GM18507 (cell line): ENCODE measurements at regions not wholly inside any gene's neighbourhood (a gene's known extent, or its start where the extent isn't known, plus 50 kb on each side); places are given as distances from the start of the nearest gene placed in this dataset.
"Not testable (repeated sequence)": the region's sequence is repeated elsewhere in the genome, so short reads cannot be mapped to it uniquely, and the experiment has no call there.

Source experiments
- DNase-seq: peaks from one replicate; pipeline ENCODE4 v3.0.0; 2011; ENCODE audit warnings: low read depth; ENCODE audit not compliant: insufficient read length; ENCODE audit errors: extremely low spot score
- FAIRE-seq: peaks from 2 replicates; lab custom pipeline; 2011; peaks lifted over from hg19 to GRCh38; lab: Jason Lieb, UNC

DNA sequence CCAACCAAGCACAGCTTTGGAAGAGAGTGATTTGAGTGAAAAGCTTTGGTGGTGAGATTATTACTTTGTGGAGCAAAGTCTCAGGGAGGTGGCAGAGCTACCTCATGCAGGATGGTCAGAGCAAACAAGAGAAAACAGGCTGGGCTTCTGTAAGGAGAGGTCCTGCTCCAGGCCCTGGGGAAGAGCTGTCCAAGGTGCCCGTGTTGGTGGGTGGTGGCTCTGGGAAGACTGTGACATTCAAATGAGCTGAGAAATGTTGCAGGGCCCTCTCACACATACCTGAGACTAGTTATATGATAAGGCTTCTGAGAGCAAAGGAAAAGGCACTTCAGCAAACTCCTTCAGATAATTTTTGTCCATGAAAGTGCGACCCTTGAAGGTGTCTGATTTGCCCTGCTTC is 205.5 kb upstream of the SOX21 start:
- DNase-seq = no peak
- no peak for FAIRE-seq

DNA sequence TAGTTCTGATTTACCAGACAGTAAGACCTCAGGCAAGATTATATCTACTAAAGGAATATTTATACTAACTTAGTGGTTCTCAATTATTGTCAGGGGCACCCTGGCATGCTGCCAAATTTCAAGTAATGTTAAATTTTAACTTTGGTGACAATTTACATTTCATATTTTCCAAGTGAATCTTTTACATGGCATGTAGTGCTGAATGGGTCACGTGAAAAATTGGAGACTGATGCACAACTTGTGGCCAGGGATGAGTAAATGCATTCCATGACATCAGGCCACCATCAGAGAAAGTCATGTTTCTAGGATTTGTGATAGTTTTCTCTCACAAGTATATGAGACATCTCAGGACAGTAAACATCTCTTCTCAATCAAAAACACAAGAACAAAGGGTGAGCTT is 202.6 kb upstream of the SOX21 start:
- DNase-seq (no peak), FAIRE-seq (no peak)

DNA sequence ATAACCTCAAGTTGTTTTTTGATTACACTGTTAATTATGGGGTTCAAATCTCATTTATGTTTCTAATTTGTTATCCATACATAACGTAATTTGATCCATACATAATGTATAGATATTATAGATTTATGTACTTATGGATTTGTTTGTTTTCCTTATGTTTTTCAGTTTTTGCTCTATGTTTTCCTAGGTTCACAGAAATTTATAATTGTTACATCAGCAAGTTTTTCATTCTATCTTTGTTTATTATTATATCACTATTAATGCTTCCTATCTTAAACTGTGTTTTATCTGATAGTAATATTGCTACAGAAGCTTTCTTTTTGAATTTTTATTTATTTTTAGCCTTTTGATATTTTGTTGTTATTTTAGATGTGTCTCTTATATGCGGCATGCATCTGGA is 194.3 kb upstream of the SOX21 start:
- DNase-seq (no peak), FAIRE-seq (no peak)

DNA sequence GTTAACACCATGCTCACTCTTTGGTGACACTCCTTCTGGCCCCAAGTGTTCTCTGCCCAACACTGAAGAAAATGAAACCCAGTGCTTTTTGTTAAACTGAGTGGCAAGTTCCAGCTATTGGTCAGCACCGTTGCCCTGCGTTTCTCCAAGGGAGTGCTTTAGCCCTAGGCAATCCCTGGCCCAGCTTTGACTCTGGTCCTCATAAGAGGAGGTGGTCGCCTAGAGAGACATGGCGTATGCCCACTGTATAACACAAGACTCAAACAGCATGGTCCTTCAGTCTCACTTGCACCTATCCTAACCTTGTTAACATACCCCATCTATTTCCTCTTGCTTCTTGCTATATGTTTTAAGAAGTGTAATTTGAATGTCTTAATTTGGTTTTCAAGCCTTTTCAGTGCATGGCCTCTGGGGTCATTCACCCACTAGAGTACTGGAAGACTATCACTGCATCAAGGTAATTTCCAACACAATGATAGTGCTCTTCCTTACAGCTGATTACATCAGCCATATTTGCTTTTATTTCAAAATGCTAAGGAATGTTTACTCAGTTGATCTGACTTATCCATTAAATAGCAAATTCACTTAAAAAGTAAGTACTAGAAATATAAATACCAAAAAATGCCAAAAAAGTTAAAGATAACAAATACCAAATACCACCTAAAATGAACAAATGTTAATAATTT is 190.5 kb upstream of the SOX21 start:
- no peak for FAIRE-seq
- DNase-seq = no peak

DNA sequence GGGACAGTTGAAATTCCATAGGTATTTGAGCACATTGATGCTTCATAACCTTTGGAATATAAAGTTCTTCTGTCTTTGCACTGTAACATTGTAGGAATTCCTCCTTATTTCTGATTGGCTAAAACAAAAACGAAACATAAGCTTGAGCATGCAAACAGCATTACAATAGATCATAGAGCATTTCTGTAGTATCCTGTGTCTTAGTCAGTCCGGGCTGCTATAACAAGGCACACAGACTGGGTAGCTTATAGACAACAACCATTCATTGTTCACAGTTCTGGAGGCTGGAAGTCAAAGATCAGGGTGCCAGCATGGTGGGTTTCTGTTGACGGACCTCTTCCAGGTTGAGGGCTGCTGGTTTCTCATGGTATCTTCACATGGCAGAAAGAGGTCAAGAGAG is 188.7 kb upstream of the SOX21 start:
- FAIRE-seq (no peak), DNase-seq (no peak)

DNA sequence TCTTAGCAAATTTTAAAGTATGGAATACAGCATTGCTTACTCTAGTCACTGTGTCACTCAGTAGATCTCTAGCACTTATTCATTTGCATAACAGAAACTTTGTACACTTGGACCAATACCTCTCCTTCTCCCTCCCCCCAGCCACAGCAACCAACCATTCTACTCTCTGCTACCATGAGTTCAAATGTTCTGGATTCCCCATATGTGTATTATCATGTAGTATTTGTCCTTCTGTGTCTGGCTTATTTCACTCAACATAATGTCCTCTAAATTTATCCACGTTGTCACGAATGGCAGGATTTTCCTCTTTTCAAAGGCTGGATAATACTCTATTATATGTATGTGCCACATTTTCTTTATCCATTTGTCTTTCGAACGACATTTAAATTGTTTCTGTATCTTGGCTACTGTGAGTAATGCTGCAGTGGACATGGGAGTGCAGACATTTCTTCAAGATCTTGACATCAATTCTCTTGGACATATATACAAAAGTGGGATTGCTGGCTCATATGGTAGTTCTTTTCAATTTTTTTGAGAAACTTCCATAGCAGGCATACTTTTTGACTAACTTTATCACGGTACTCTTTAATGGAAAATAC is 184.5 kb upstream of the SOX21 start:
- no peak for FAIRE-seq
- DNase-seq = no peak

DNA sequence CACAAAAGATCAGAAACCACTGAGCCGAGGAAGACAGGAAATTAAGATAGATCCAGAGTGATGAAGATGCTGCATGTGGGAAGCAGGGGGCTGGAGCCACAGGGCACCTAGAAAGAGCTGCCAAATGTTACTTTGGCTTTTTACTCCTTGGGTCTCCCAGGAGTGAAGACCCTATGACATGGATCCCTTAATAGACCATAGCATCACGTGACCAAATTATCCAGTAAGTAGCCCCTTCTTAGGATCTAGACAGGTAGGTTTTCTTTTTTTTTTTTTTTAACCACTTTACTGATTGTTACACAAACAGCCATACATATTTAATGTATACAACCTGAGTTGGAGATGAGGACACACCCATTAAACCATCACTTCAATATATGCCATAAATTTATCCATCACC is 183.9 kb upstream of the SOX21 start:
- DNase-seq = no peak
- FAIRE-seq = no peak

DNA sequence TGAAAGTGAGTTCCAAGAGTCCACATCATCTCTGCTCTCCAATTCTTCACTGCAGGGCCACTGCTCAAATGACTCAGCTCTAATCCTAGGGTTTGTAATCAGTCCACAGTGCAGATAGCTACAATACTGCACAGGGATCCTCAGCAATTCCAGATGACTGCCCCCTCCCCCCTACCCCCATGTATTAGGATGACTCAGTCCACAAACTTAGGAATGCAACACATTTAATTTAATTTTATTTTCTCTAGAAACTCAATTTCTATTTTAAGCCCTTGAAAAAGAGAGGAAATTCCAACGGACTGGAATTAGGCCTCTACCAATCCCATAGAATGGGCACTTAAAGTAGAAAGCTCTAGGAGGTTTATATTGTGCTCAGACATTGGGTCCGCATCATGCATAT is 173.8 kb upstream of the SOX21 start:
- FAIRE-seq (no peak), DNase-seq (no peak)

DNA sequence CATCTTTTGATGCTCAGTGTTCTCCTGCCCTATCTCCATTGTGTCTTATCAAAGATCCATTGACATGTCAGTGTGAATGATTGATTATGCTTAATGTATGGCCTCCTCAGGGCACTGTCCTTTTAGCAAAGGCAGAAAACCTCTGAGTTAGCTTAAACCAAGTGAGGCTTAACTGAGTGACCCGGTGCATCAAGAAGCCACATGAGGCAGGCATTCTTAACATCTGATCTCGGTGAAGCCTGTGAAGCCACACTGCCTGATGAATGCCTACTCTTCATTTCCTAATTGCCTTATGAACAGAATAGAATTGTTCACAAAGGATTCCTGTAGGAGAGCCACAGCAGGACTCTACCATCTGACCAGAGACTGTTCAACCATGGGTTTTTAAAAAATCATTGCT is 168.1 kb upstream of the SOX21 start:
- DNase-seq = no peak
- FAIRE-seq = no peak

DNA sequence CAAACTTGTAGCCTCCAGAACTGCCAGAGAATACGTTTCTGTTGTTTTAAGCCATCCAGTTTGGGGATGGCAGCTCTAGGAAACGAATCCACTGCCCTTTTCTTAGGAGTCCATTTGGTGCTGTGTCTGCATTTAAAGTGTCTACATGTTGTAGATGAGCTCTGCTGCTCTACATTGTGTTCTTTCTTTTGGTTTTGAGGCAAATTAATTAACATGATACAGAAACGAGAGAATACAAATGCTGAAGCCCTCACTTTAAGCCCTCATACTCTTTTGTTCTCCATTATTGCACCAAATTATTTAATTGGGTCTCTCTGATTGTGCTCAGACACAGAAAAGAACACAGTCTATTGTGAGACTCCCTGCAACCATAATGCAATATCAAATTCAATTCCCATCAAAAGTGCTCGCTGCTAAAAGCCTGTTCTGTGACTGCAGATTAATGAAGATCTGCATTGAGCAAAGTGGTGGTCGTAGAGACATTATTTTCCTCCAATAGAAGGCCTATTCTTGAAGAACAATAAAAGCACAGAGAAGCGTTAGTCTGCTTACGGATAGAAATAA is 166.3 kb upstream of the SOX21 start:
- FAIRE-seq (no peak), DNase-seq (no peak)

DNA sequence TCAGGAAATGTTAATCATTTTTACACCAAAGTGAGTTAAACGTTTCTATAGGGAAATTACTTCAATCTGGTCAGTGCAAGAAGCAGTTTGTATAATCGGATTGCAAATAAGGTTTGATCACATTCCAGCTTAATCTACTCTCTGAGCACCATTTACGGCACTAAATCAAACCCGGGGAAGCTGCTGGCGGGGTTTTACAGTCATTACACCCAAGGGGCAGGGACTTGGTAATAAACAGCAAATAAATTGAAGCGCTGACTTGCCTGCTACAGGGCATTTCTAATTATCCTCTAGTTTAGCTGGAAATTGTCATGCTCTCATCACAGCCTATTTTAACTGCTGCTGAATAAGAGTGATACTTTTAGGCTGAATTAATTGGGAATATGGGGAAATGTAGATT is 152.1 kb upstream of the SOX21 start:
- FAIRE-seq (no peak), DNase-seq (no peak)

DNA sequence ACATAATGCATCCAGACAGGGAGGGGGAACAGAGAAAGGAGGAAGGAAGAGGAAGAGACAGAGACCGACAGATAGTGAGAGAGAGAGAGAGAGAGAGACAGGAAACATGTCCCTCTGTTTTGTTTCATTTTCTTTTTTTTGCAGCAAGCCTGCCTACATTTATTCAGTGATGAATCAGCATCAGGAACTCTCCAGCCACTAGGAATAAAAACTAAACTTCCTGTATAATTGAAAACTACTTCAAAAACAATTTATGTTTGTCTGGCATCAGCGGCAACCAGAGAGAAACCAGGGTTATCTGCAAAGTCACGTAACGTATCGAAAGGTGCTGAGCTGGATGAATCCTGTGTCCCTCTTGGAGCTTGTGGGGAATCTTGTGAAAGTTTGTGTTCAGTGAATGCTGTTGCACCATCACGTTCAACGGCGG is 148.6 kb upstream of the SOX21 start:
- FAIRE-seq = peak; percentile 69

DNA sequence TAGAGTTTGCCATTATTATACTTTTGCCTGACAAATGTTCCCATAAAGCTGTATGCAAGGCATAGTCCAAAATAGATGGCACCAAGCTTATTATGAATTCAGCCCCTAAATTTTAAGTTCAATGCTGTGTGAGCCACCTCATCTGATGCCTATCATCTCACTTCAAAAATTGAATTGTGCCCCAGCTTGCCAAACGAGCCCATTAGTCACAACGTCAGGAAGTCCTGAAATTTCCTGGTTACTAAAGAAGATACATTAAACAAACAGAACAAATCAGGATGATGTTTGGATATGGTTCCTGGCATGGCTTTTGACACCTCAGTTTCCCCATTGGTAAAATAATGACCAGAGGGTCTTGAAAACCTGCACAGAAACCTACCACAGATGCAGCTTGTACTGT is 147.5 kb upstream of the SOX21 start:
- FAIRE-seq = no peak
- no peak for DNase-seq

More for the DNA sequence above, 148.6 kb upstream of the SOX21 start:
- no peak for DNase-seq

DNA sequence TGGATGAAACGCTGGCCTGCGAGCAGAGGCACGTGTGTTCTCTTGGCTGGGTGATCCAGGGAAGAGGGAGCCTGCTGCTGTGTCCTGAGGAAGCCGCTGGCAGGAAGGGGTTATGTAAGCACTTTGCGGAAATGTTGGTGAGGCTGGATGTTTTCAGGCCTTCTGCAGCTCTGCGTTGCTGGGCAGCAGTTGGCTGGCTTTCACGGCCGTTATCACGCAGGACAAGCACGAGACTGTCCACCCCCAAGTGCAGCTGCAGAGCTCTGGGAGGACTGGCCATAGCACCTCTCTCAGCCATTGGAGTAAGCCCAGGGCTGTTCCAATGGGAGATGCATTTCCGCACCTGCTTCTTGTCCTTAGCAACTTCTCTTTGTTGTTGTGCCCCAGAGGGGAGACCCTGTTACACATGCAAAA is 146.9 kb upstream of the SOX21 start:
- FAIRE-seq (no peak), DNase-seq (no peak)

DNA sequence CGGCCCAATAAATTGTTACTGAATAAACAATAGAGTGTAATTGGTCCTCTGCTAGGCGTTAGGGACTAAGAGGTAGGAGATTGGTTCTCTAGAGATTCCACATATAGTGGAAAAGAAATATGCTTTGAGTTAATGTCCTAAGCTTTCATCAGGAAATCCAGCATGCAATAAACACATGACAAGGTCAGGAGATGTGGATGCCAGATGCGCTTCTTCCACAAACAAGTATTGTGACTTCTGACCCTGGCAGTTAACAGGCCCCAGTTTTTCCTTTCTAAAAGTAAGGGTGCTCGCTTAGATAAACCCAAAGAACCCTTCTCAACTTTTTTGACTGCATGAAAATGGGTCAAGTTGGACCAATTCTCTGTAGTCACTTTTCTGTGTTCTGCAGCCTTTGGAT is 146.5 kb upstream of the SOX21 start:
- no peak for FAIRE-seq

DNA sequence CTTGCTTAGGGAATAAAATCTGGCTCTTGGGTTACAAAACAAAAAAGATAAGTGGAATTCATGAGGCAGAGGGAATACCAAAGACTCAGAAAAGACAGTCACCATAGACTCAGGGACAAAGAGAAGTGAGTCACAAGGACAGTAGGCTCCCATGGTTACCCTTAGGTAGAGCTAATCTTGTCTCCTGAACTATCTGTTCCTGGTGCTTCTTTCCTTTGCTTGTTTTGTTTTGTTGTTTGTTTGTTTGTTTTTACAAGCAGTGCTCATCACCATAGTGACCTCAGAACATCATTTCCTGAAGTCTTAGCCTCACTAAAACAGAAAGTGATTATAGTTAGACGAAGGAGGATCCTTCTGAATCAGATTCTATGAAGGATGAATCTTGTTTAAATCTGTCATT is 142.3 kb upstream of the SOX21 start:
- FAIRE-seq = peak; percentile 18

More for the DNA sequence above, 146.5 kb upstream of the SOX21 start:
- DNase-seq = no peak

DNA sequence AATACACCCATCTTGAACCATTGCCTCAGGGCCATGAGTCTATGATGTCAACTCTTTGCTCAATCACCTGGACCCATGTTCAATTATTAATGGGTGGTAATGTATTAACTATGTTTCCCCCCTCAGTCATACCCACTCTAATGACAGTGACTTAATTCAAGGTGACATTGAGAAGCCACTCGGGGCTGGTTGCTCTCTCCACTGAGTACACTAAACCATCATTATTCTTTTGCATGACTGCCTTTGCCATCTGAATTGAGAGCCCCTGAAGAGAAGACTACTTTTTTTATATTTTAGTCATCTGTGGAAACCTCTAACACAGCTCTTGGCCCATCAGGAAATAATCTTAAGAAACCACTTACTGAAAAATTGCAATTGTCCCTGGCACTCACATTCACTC is 139.2 kb upstream of the SOX21 start:
- DNase-seq (no peak), FAIRE-seq (no peak)

More for the DNA sequence above, 142.3 kb upstream of the SOX21 start:
- DNase-seq = no peak

DNA sequence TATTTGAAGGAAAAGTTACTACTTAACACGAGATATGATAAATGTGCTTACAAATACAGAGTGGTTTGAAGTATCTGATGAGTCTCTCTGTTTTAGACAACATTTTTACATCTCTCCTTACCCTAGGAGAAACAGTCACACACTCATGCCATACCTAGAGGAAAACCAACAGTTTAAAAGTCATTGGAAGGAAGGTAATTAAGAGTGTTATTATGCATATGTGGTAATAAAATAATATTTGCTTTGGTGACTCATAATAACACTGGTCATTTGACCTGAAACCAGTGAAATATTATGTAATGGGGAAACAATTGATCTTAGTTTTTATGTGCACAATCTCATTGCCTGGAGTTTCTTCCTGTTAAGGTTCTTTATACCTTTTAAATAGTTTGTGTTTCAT is 136.9 kb upstream of the SOX21 start:
- DNase-seq = no peak
- no peak for FAIRE-seq

DNA sequence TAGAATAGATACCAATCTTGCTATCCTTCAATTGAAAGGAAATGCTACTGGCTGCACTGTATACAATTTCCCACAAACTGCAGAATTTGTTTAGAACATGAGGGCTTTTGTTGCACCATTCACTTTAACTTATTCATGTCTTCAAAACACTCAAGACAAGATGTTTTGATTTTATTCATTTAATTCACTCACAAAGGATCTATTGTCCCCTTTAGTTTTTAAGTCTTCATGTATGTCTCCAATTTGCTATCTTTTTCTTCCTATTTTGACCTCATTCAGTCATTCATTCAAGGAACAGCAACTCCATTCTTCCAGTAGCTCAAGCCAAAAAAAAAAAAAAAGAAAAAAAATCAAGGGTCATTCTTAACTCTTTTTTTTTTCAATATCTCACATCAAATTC is 130.6 kb upstream of the SOX21 start:
- FAIRE-seq = no peak

DNA sequence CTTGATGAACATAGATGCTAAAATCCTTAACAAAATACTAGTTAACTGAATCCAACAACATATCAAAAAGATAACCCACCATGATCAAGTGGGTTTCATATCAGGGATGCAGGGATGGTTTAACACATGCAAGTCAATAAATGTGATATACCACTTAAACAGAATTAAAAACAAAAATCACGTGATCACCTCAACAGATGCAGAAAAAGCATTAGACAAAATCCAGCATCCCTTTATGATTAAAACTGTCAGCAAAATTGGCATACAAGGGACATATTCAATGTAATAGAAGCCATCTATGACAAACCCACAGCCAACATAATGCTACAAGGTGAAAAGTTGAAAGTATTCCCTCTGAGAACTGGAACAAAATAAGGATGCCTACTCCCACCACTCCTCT is 124.7 kb upstream of the SOX21 start:
- not testable (repeated sequence) for FAIRE-seq, DNase-seq

More for the DNA sequence above, 130.6 kb upstream of the SOX21 start:
- DNase-seq = no peak

DNA sequence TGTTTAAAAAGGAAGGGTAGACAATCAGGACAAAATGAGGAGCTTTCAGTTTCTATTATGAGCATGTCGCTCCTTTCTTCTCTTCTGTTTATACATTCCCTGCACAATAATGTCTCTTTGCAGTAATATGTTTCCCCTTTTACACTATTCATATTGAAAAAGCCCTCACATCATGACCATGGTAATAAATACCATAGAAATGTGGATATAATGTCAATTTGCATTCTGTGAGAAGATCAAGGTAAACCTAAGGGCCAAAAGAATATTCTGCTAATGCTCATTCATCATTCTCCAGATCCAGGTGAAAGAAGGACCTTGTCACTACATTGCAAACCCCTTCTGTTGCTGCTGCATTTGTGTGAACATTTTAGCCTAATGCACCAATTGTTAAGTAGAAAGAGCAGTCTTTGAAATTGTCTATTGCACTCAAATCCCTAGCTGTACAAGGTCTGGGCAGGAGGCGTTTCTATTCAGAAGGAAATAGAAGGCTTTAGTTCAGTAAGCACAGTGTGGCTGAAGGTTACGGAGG is 117.6 kb upstream of the SOX21 start:
- no peak for FAIRE-seq
- DNase-seq = no peak
